A549 (cell line): ENCODE measurements at regions not wholly inside any gene's neighbourhood (a gene's known extent, or its start where the extent isn't known, plus 50 kb on each side); places are given as distances from the start of the nearest gene placed in this dataset.

ENCODE experiments used
- ELK1 ChIP-seq: fragments of 150-350 bp; IDR thresholded peaks from 2 replicates; pipeline ENCODE4 v1.6.1; 2014; ENCODE audit warnings: low read depth, mild to moderate bottlenecking, low read length
- POLR2A ChIP-seq: IDR thresholded peaks from 2 replicates; pipeline ENCODE4 v1.6.1; 2012; ENCODE audit warnings: mild to moderate bottlenecking, low read length
- REST ChIP-seq: fragments of 200-600 bp; sonication (generic); IDR thresholded peaks from 2 replicates; pipeline ENCODE4 v1.6.1; 2016; ENCODE audit warnings: antibody characterized with exemption, mild to moderate bottlenecking, moderate library complexity

GRCh38 chr14:86217523-86217922 lies 687.6 kb downstream of the FLRT2 start:
- no peak for TF ChIP-seq REST
- no peak for TF ChIP-seq ELK1
- TF ChIP-seq POLR2A: no peak
